H9 (cell line): ENCODE measurements at regions not wholly inside any gene's neighbourhood (a gene's known extent, or its start where the extent isn't known, plus 50 kb on each side); places are given as distances from the start of the nearest gene placed in this dataset.

ENCODE experiments used
- DNase-seq: peaks from one replicate; pipeline ENCODE4 v3.0.0-alpha.2; 2017
- H2AFZ ChIP-seq: one replicate; pipeline ENCODE4 v1.6.1; 2013; ENCODE audit warnings: mild to moderate bottlenecking, low read length, control low read depth, moderate library complexity
- H2AK5ac ChIP-seq: 2 replicates; pipeline ENCODE4 v1.6.1; 2013; ENCODE audit warnings: low read length, control low read depth, mixed read lengths; ENCODE audit not compliant: insufficient read length
- H2BK120ac ChIP-seq: one replicate; pipeline ENCODE4 v1.6.1; 2013; ENCODE audit warnings: low read depth, mild to moderate bottlenecking, low read length, control low read depth, inconsistent platforms; ENCODE audit not compliant: poor library complexity, severe bottlenecking
- H2BK12ac ChIP-seq: 2 replicates; pipeline ENCODE4 v1.6.1; 2013; ENCODE audit warnings: low read length, control low read depth, mixed read lengths, low read depth; ENCODE audit not compliant: insufficient read length
- H2BK15ac ChIP-seq: 2 replicates; pipeline ENCODE4 v1.6.1; 2013; ENCODE audit warnings: low read depth, low read length, control low read depth
- H2BK20ac ChIP-seq: one replicate; pipeline ENCODE4 v1.6.1; 2013; ENCODE audit warnings: low read depth, mild to moderate bottlenecking, low read length, control low read depth, inconsistent platforms; ENCODE audit not compliant: poor library complexity, severe bottlenecking
- H2BK5ac ChIP-seq: 2 replicates; pipeline ENCODE4 v1.6.1; 2013; ENCODE audit warnings: low read length, control low read depth, mixed read lengths; ENCODE audit not compliant: insufficient read length
- H3K14ac ChIP-seq: 2 replicates; pipeline ENCODE4 v1.6.1; 2013; ENCODE audit warnings: low read length, control low read depth; ENCODE audit not compliant: insufficient read depth
- H3K18ac ChIP-seq: 2 replicates; pipeline ENCODE4 v1.6.1; 2013; ENCODE audit warnings: low read depth, mild to moderate bottlenecking, mixed read lengths, low read length, control low read depth; ENCODE audit not compliant: insufficient read length
- H3K23ac ChIP-seq: 2 replicates; pipeline ENCODE4 v1.6.1; 2013; ENCODE audit warnings: low read length, control low read depth, mixed read lengths, low read depth; ENCODE audit not compliant: insufficient read length
- H3K23me2 ChIP-seq: 2 replicates; pipeline ENCODE4 v1.6.1; 2013; ENCODE audit warnings: low read depth, mild to moderate bottlenecking, mixed read lengths, low read length, control low read depth; ENCODE audit not compliant: insufficient read length, poor library complexity, severe bottlenecking
- H3K27ac ChIP-seq: 2 replicates; pipeline ENCODE4 v1.5.1; 2013; ENCODE audit warnings: low read length, control low read depth, mixed read lengths, low read depth; ENCODE audit not compliant: insufficient read length
- H3K27me3 ChIP-seq: 2 replicates; pipeline ENCODE4 v1.6.1; 2013; ENCODE audit warnings: low read length, control low read depth, inconsistent platforms; ENCODE audit not compliant: insufficient read depth
- H3K4ac ChIP-seq: 2 replicates; pipeline ENCODE4 v1.6.1; 2013; ENCODE audit warnings: low read depth, mild to moderate bottlenecking, control low read depth, inconsistent platforms, low read length, moderate library complexity
- H3K4me1 ChIP-seq: 2 replicates; pipeline ENCODE4 v1.6.1; 2013; ENCODE audit warnings: low read length, control low read depth, inconsistent platforms; ENCODE audit not compliant: insufficient read depth
- H3K4me2 ChIP-seq: 2 replicates; pipeline ENCODE4 v1.6.1; 2013; ENCODE audit warnings: low read length, control low read depth, mixed read lengths; ENCODE audit not compliant: insufficient read length, insufficient read depth
- H3K56ac ChIP-seq: 2 replicates; pipeline ENCODE4 v1.6.1; 2013; ENCODE audit warnings: low read depth, mild to moderate bottlenecking, mixed read lengths, low read length, control low read depth; ENCODE audit not compliant: insufficient read length
- H3K79me1 ChIP-seq: 2 replicates; pipeline ENCODE4 v1.6.1; 2013; ENCODE audit warnings: low read depth, mild to moderate bottlenecking, moderate library complexity, low read length, control low read depth, inconsistent platforms; ENCODE audit not compliant: insufficient read depth, poor library complexity, severe bottlenecking
- H3K79me2 ChIP-seq: 2 replicates; pipeline ENCODE4 v1.6.1; 2013; ENCODE audit warnings: low read length, control low read depth, inconsistent platforms; ENCODE audit not compliant: insufficient read depth
- H3K9ac ChIP-seq: 2 replicates; pipeline ENCODE4 v1.6.1; 2013; ENCODE audit warnings: low read length, control low read depth, mixed read lengths; ENCODE audit not compliant: insufficient read length; ENCODE audit errors: extremely low read depth
- H3K9me3 ChIP-seq: one replicate; pipeline ENCODE4 v1.6.1; 2013; ENCODE audit warnings: low read depth, low read length, inconsistent platforms; ENCODE audit not compliant: control insufficient read depth
- H3T11ph ChIP-seq: one replicate; pipeline ENCODE4 v1.6.1; 2013; ENCODE audit warnings: mild to moderate bottlenecking, low read length, control low read depth, inconsistent platforms
- H4K20me1 ChIP-seq: one replicate; pipeline ENCODE4 v1.6.1; 2013; ENCODE audit not compliant: control insufficient read depth, insufficient read length, insufficient read depth
- H4K5ac ChIP-seq: 2 replicates; pipeline ENCODE4 v1.6.1; 2013; ENCODE audit warnings: low read depth, mild to moderate bottlenecking, mixed read lengths, low read length, control low read depth; ENCODE audit not compliant: insufficient read length
- H4K8ac ChIP-seq: replicated peaks from 2 replicates; pipeline ENCODE4 v1.6.1; 2013; ENCODE audit warnings: low read length, control low read depth, mixed read lengths, low read depth; ENCODE audit not compliant: insufficient read length
- H4K91ac ChIP-seq: 2 replicates; pipeline ENCODE4 v1.6.1; 2013; ENCODE audit warnings: low read depth, mild to moderate bottlenecking, moderate library complexity, mixed read lengths, low read length, control low read depth; ENCODE audit not compliant: insufficient read length
- H3K27ac Mint-ChIP-seq, 3 experiments: 2 replicates in 2 of 3; 3 replicates in 1 of 3; pipeline ENCODE4 v1.8.0; 2020 to 2021; ENCODE audit warnings: mixed read lengths in 3 of 3, mild to moderate bottlenecking in 1 of 3, moderate library complexity in 1 of 3
- H3K27me3 Mint-ChIP-seq: 2 replicates; pipeline ENCODE4 v1.8.0; 2021; ENCODE audit warnings: low read depth, mild to moderate bottlenecking, moderate library complexity, mixed read lengths
- H3K36me3 Mint-ChIP-seq, 3 experiments: 2 replicates in 2 of 3; 3 replicates in 1 of 3; pipeline ENCODE4 v1.8.0; 2020 to 2021; ENCODE audit warnings: low read depth in 3 of 3, mixed read lengths in 3 of 3; ENCODE audit not compliant: insufficient read depth in 1 of 3
- H3K4me1 Mint-ChIP-seq, 2 experiments: 2 replicates each; pipeline ENCODE4 v1.8.0; 2020; ENCODE audit warnings: mixed read lengths in 2 of 2
- H3K4me3 Mint-ChIP-seq, 2 experiments: 2 replicates in 1 of 2; 3 replicates in 1 of 2; pipeline ENCODE4 v1.8.0; 2020 to 2021; ENCODE audit warnings: mild to moderate bottlenecking in 2 of 2, mixed read lengths in 2 of 2, moderate library complexity in 1 of 2
- H3K9me3 Mint-ChIP-seq, 2 experiments: 2 replicates in 1 of 2; 3 replicates in 1 of 2; pipeline ENCODE4 v1.8.0; 2020; ENCODE audit warnings: mild to moderate bottlenecking in 2 of 2, mixed read lengths in 2 of 2, moderate library complexity in 1 of 2
- CTCF ChIP-seq: fragments of 200-600 bp; sonication (generic); conservative IDR thresholded peaks from 3 replicates; pipeline ENCODE4 v1.8.0; 2021; ENCODE audit warnings: antibody characterized with exemption, mild to moderate bottlenecking
- WGBS: extraction: QIAGEN DNeasy Blood & Tissue Kit; methylation state at CpG from one replicate; pipeline ENCODE4 v1.1.7; 2013; ENCODE audit warnings: missing lambda C conversion rate, low lambda C conversion rate, mixed read lengths; ENCODE audit not compliant: insufficient read length; ENCODE audit errors: extremely low coverage; 5-methylcytosine and 5-hydroxymethylcytosine counted together

GRCh38 chr16:66130296-66130905 lies 236.1 kb upstream of the CDH5 start:
- no peaks in the 10 kb centered on the region for H3K36me3 Mint-ChIP-seq
- no peak for TF ChIP-seq CTCF
- Histone ChIP-seq H2BK120ac (no peak overlapping the region), H4K20me1 (no peaks in the 10 kb centered on the region), H3K27me3 (no peaks in the 10 kb centered on the region; the same call in 1 of the 2 replicates), H3T11ph (no peak overlapping the region), H4K91ac (no peak overlapping the region), H2AK5ac (no peak overlapping the region), H3K14ac (no peak overlapping the region), H4K5ac (no peak overlapping the region), H3K4me2 (no peak overlapping the region), H3K56ac (no peak overlapping the region), H2BK5ac (no peak overlapping the region), H3K9ac (no peak overlapping the region), H3K23ac (no peak overlapping the region), H2BK12ac (no peak overlapping the region), H2BK20ac (no peak overlapping the region), H2AFZ (no peak overlapping the region), H3K4me1 (peaks cover 3% of the 10 kb centered on the region; the same call in 1 of the 2 replicates), H3K4ac (no peak overlapping the region), H3K23me2 (no peaks in the 10 kb centered on the region), H3K9me3 (no peaks in the 10 kb centered on the region), H2BK15ac (no peak overlapping the region), H4K8ac (no peak overlapping the region), H3K18ac (no peak overlapping the region), H3K79me2 (no peaks in the 10 kb centered on the region), H3K79me1 (no peaks in the 10 kb centered on the region), H3K27ac (no peak overlapping the region)
- WGBS = no CpG with 5 or more reads among the region's 5 CpGs
- DNase-seq = no peak
- no peak overlapping the region for H3K27ac Mint-ChIP-seq
- peaks cover 22% of the 10 kb centered on the region for H3K27me3 Mint-ChIP-seq
- no peaks in the 10 kb centered on the region for H3K9me3 Mint-ChIP-seq
- peaks cover 23 to 32% of the 10 kb centered on the region in 2 experiments for H3K4me1 Mint-ChIP-seq
- no peak overlapping the region for H3K4me3 Mint-ChIP-seq
